HUES48 (cell line): ENCODE measurements at regions not wholly inside any gene's neighbourhood (a gene's known extent, or its start where the extent isn't known, plus 50 kb on each side); places are given as distances from the start of the nearest gene placed in this dataset.

Source experiments
- H3K27ac ChIP-seq: one replicate; pipeline ENCODE4 v1.7.0; 2013; ENCODE audit warnings: low read depth, low read length, inconsistent platforms
- H3K27me3 ChIP-seq: 2 replicates; pipeline ENCODE4 v1.6.1; 2013; ENCODE audit warnings: mild to moderate bottlenecking, low read length; ENCODE audit not compliant: control insufficient read depth, insufficient read depth
- H3K36me3 ChIP-seq: 2 replicates; pipeline ENCODE4 v1.6.1; 2013; ENCODE audit warnings: low read length; ENCODE audit not compliant: control insufficient read depth, insufficient read depth
- H3K4me1 ChIP-seq: 2 replicates; pipeline ENCODE4 v1.6.1; 2013; ENCODE audit warnings: mild to moderate bottlenecking, low read length; ENCODE audit not compliant: control insufficient read depth, insufficient read depth
- H3K4me3 ChIP-seq: 2 replicates; pipeline ENCODE4 v1.5.1; 2013; ENCODE audit warnings: mild to moderate bottlenecking, low read depth, low read length
- H3K9ac ChIP-seq: 2 replicates; pipeline ENCODE4 v1.6.1; 2013; ENCODE audit warnings: mild to moderate bottlenecking, low read depth, low read length, moderate library complexity
- H3K9me3 ChIP-seq: 2 replicates; pipeline ENCODE4 v1.6.1; 2013; ENCODE audit warnings: low read length; ENCODE audit not compliant: control insufficient read depth, insufficient read depth

GRCh38 chr3:64865839-64866570 lies 178.2 kb upstream of the ADAMTS9 start:
- H3K9me3 ChIP-seq: no peaks in the 10 kb centered on the region
- no peak overlapping the region for H3K4me3 ChIP-seq
- peak overlapping the region; percentile 30 for H3K27ac ChIP-seq
- H3K9ac ChIP-seq: no peak overlapping the region
- H3K36me3 ChIP-seq: no peaks in the 10 kb centered on the region
- no peaks in the 10 kb centered on the region for H3K27me3 ChIP-seq
- H3K4me1 ChIP-seq: peaks cover 14% of the 10 kb centered on the region

DNA sequence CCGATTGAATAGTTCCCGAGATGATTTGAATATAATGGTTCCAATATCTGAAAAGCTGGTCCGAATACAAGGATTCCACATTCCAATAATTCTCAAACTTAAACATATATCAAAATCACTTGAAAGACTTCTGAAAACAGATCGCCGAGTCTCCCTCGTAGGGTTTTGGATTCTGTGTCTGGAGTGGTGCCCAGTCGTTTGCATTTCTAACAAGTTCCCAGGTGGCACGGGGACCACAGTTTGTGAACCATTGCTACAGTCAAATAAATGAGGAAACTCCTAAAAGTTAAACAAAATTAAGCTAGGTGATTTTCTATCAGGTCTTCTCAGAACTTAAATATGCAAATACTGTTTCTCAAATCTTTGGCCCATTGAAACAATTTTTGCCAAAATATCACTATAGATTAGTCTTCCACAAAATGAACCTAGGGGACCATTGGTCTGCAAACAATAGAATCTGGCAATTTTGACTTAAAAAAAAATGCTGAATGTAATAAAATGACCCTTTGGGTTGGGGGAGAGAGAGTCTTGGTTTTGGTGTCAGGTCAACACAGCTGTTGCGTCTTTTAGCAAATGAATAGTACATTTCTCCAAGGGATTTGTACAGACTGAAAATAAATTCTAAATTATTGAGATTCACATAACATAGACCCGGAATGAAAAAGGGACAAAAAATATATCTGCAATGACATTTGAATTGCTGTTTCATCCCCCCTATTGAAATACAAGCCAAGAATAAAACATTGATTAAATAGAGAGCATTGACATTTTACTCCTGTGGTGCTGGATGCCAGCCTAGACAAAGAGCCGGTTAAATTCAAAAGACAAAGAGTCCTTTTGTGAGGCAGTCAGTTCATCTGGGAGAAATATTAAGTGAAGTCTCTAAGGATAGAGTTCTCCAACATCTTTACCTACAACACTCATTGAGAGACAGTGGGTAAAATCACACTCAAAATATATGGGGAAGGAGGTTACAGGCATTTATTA lies 175.7 kb upstream of the ADAMTS9 start:
- H3K36me3 ChIP-seq: no peaks in the 10 kb centered on the region
- no peak overlapping the region for H3K9ac ChIP-seq
- H3K4me1 ChIP-seq: peaks cover 14% of the 10 kb centered on the region
- H3K4me3 ChIP-seq: no peak overlapping the region
- no peak overlapping the region for H3K27ac ChIP-seq
- H3K9me3 ChIP-seq: no peaks in the 10 kb centered on the region
- H3K27me3 ChIP-seq: no peaks in the 10 kb centered on the region

DNA sequence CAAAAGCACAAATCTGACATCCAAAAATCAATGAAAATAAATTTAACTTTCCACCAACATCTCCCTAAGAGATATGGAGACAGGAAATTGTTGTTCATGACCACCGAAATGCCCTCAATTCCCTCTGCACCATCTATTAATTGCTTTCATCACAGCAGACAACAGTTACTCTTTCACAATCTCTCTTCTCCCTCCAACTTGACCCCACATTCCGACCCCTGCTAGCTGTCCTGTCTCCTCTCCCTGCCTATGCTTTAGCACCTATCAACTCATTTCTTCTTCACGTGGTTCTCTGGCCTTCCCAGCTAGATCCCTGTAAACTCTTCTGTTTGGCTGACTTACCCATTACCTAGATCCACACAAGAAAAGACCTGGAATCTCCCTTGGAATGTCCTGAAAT lies 173.9 kb upstream of the ADAMTS9 start:
- no peaks in the 10 kb centered on the region for H3K36me3 ChIP-seq
- H3K4me3 ChIP-seq: no peak overlapping the region
- H3K4me1 ChIP-seq: peaks cover 14% of the 10 kb centered on the region
- no peak overlapping the region for H3K9ac ChIP-seq
- no peak overlapping the region for H3K27ac ChIP-seq
- H3K9me3 ChIP-seq: no peaks in the 10 kb centered on the region
- H3K27me3 ChIP-seq: no peaks in the 10 kb centered on the region

DNA sequence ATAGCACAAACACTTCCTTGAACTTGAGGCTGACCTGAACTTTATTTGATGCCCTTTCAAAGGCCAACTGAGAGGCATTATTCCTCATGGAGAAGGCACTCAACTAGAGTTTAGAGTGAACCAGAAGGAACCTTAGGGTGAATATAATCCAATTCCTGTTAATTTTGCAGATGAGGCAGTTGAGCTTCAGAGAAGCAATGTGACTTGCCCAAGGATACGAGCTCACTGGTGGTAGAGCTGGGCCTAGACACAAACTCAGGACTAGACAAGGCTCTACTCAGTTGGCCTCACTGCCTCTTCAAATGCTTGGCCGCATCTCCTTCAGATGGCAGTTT lies 172.7 kb upstream of the ADAMTS9 start:
- Histone ChIP-seq H3K4me1 (0 out of 2 replicates have a peak, but pooled peaks cover 8% of the 10 kb centered on the region), H3K9me3 (no peaks in the 10 kb centered on the region), H3K9ac (no peak overlapping the region), H3K36me3 (no peaks in the 10 kb centered on the region), H3K27me3 (no peaks in the 10 kb centered on the region), H3K27ac (no peak overlapping the region), H3K4me3 (no peak overlapping the region)

DNA sequence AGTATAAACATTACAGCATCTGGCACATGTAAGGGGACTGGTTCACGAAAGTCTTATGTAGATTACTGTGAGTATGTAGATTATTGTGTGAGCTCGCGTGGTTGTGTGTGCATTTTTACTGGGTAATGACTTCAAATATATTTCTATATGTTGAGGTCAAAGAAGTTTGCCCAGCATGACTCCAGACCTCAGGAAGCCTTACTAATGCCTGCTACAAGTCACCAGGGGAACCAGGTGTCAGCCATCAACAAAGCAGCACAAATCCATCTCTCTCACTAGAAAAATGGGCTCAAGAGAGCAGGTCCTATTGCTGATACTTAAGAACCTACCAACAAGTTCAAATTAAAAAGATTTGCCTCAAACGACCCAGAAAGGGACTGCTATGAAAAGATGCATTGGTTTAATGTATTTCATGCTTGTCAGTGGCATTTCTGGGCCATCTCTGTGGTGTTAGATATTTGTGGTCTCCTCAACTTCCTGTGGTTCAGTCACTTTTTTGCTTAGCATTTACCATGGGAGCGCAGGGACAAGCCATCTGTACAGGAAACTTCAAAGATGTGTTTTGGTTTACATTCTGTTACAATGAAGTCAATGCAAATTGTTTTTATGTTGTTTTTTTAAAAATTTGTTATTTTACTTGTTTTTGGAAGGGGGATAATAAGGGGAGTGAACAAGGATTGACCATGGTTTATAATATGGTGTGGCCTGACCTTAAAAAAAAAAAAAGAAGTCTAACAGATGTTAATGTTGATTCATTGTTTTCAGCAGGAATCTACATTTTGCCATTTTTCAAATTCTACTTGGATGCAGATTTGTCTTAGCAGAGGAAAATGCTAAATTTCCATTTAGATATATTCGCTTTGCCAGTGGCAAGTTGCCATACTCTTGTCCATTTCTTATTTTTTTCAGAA lies 172.1 kb upstream of the ADAMTS9 start:
- no peak overlapping the region for H3K4me3 ChIP-seq
- 0 out of 2 replicates have a peak, but pooled peaks cover 8% of the 10 kb centered on the region for H3K4me1 ChIP-seq
- no peak overlapping the region for H3K9ac ChIP-seq
- H3K36me3 ChIP-seq: no peaks in the 10 kb centered on the region
- H3K9me3 ChIP-seq: no peaks in the 10 kb centered on the region
- no peak overlapping the region for H3K27ac ChIP-seq
- no peaks in the 10 kb centered on the region for H3K27me3 ChIP-seq

GRCh38 chr3:64856977-64857516 lies 169.2 kb upstream of the ADAMTS9 start:
- no peaks in the 10 kb centered on the region for H3K9me3 ChIP-seq
- no peaks in the 10 kb centered on the region for H3K36me3 ChIP-seq
- 0 out of 2 replicates have a peak, but pooled peaks cover 4% of the 10 kb centered on the region for H3K4me1 ChIP-seq
- no peaks in the 10 kb centered on the region for H3K27me3 ChIP-seq
- H3K4me3 ChIP-seq: no peak overlapping the region
- no peak overlapping the region for H3K9ac ChIP-seq
- no peak overlapping the region for H3K27ac ChIP-seq

DNA sequence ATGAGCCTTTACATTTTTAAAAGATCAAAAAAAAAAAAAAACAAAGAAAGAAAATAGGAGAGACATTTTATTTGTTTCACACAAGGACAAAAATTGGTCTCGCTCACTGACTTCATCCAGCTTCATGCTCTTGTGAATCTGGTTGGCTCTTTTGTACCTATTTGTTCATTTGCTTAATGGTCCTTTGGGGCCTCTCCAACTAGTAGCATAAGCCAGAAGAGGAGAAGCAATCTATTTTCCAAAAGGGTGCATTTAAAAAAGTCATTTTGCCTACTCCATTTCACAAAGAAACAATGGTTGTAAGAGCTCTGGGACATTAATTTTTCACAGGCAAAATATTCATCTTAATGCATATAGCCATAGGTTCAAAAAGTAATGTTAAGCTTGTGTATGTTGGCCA lies 168.3 kb upstream of the ADAMTS9 start:
- Histone ChIP-seq H3K27ac (no peak overlapping the region), H3K27me3 (no peaks in the 10 kb centered on the region), H3K9ac (no peak overlapping the region), H3K36me3 (no peaks in the 10 kb centered on the region), H3K4me3 (no peak overlapping the region), H3K9me3 (no peaks in the 10 kb centered on the region), H3K4me1 (0 out of 2 replicates have a peak, but pooled peaks cover 4% of the 10 kb centered on the region)

DNA sequence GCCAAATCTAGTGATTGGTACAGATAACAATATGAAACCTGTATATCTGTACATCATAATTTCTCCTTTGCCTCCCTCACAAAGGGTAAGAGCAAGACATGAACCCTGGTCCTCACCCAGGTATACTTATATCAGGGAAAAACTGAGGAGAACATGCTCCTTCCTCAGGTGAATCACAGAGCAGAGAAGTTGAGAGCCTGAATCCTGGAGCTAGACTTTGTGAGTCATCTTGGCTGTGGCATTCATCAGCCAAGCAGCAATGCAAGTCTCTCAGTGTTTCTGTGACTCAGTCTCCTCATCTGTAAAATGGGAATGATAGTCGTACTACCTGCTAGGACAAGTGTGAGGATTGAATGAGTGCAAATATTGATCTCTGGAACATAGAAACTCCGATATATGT lies 165.7 kb upstream of the ADAMTS9 start:
- H3K27me3 ChIP-seq: no peaks in the 10 kb centered on the region
- H3K27ac ChIP-seq: no peak overlapping the region
- H3K4me3 ChIP-seq: no peak overlapping the region
- no peaks in the 10 kb centered on the region for H3K9me3 ChIP-seq
- no peaks in the 10 kb centered on the region for H3K36me3 ChIP-seq
- 0 out of 2 replicates have a peak, but pooled peaks cover 4% of the 10 kb centered on the region for H3K4me1 ChIP-seq
- no peak overlapping the region for H3K9ac ChIP-seq

DNA sequence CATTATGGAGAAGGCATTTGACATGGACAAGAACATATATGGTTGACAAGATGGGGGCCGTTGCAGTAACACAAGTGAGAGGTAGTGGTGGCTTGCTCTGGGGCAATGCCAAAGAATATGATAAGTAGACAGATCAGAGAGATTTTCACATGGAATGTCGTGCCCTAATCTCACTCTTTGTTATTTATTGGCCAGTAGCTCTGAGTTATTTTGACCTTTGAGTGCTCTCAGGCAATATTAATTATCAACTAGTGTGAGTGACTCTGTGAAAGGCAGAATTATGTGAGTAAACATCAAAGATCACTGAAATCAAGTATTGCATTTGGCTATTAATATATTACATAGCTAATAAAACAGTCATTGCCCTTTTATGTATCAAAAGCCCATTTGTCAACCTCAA lies 164.9 kb upstream of the ADAMTS9 start:
- 0 out of 2 replicates have a peak, but pooled peaks cover 4% of the 10 kb centered on the region for H3K4me1 ChIP-seq
- no peaks in the 10 kb centered on the region for H3K9me3 ChIP-seq
- H3K27ac ChIP-seq: no peak overlapping the region
- no peaks in the 10 kb centered on the region for H3K27me3 ChIP-seq
- H3K36me3 ChIP-seq: no peaks in the 10 kb centered on the region
- H3K4me3 ChIP-seq: no peak overlapping the region
- H3K9ac ChIP-seq: no peak overlapping the region

GRCh38 chr3:64848822-64849221 lies 161.0 kb upstream of the ADAMTS9 start:
- H3K4me1 ChIP-seq: no peaks in the 10 kb centered on the region
- no peak overlapping the region for H3K27ac ChIP-seq
- no peaks in the 10 kb centered on the region for H3K36me3 ChIP-seq
- H3K4me3 ChIP-seq: no peak overlapping the region
- no peaks in the 10 kb centered on the region for H3K9me3 ChIP-seq
- no peaks in the 10 kb centered on the region for H3K27me3 ChIP-seq
- H3K9ac ChIP-seq: no peak overlapping the region
